ENCODE measurements at regions not wholly inside any gene's neighbourhood (a gene's known extent, or its start where the extent isn't known, plus 50 kb on each side); places are given as distances from the start of the nearest gene placed in this dataset.

- TF ChIP-seq, protein P1, sequence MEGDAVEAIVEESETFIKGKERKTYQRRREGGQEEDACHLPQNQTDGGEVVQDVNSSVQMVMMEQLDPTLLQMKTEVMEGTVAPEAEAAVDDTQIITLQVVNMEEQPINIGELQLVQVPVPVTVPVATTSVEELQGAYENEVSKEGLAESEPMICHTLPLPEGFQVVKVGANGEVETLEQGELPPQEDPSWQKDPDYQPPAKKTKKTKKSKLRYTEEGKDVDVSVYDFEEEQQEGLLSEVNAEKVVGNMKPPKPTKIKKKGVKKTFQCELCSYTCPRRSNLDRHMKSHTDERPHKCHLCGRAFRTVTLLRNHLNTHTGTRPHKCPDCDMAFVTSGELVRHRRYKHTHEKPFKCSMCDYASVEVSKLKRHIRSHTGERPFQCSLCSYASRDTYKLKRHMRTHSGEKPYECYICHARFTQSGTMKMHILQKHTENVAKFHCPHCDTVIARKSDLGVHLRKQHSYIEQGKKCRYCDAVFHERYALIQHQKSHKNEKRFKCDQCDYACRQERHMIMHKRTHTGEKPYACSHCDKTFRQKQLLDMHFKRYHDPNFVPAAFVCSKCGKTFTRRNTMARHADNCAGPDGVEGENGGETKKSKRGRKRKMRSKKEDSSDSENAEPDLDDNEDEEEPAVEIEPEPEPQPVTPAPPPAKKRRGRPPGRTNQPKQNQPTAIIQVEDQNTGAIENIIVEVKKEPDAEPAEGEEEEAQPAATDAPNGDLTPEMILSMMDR (IDR thresholded peaks at IDR 0.05), result no peak
- no peak for TF ChIP-seq POLR2A (IDR thresholded peaks at IDR 0.05)
These were observed 71.0 kb upstream of the GPBP1 start for GRCh38 chr5:57102905-57103255.
